ENCODE measurements at regions not wholly inside any gene's neighbourhood (a gene's known extent, or its start where the extent isn't known, plus 50 kb on each side); places are given as distances from the start of the nearest gene placed in this dataset.

- TF ChIP-seq CTCF (IDR thresholded peaks at IDR 0.05; ENCODE audit: poor library complexity) = no peak
- TF ChIP-seq EZH2 (IDR thresholded peaks at IDR 0.05; ENCODE audit: borderline replicate concordance) = no peak
- TF ChIP-seq EZH2phosphoT487 (IDR thresholded peaks at IDR 0.05; ENCODE audit: low read depth, severe bottlenecking, unreplicated experiment) = no peak
These were observed 902.1 kb downstream of the TRAM1L1 start for GRCh38 chr4:116183241-116183640.

Data from hepatocyte (in vitro differentiated cells).